Tibial artery (tissue), 4 donors: ENCODE measurements at regions not wholly inside any gene's neighbourhood (a gene's known extent, or its start where the extent isn't known, plus 50 kb on each side); places are given as distances from the start of the nearest gene placed in this dataset.

Experiments
- DNase-seq, 2 donors: peaks; one replicate each; pipeline ENCODE4 v3.0.0-alpha.2; 2019
- H3K27ac ChIP-seq, 2 donors: fragments of 200-600 bp; sonication (generic) in 1 of 2; 1 replicate in 1 of 2; 2 replicates in 1 of 2; pipeline ENCODE4 v1.5.1; 2018 to 2019; ENCODE audit warnings: mild to moderate bottlenecking in 1 of 2
- H3K27me3 ChIP-seq, 2 donors: fragments of 200-600 bp; sonication (generic) in 1 of 2; one replicate each; pipeline versions ENCODE4 v1.5.1 to v1.6.0; 2016 to 2019
- H3K36me3 ChIP-seq, 3 donors: fragments of 200-600 bp; sonication (generic) in 2 of 3; one replicate each; pipeline ENCODE4 v1.5.1; 2016 to 2019; ENCODE audit warnings: mild to moderate bottlenecking in 2 of 3
- H3K4me1 ChIP-seq, 4 donors: fragments of 200-600 bp; sonication (generic) in 2 of 4; 1 replicate in 3 of 4; 2 replicates in 1 of 4; pipeline ENCODE4 v1.5.1; 2016 to 2019
- H3K4me3 ChIP-seq, 2 donors: fragments of 200-600 bp; sonication (generic) in 1 of 2; 1 replicate in 1 of 2; 2 replicates in 1 of 2; pipeline ENCODE4 v1.5.1; 2018 to 2019; ENCODE audit warnings: mild to moderate bottlenecking in 2 of 2
- H3K9me3 ChIP-seq, 3 donors: fragments of 200-600 bp; sonication (generic) in 1 of 3; one replicate each; pipeline ENCODE4 v1.5.1; 2016 to 2019
- CTCF ChIP-seq, 2 experiments: fragments of 200-600 bp in 1 of 2; fragments of 450-650 bp in 1 of 2; IDR thresholded peaks; one replicate each; pipeline ENCODE4 v1.5.1; 2017 to 2019; ENCODE audit warnings: antibody characterized with exemption in 2 of 2, mild to moderate bottlenecking in 1 of 2, moderate library complexity in 1 of 2
- intact Hi-C: fragments of 100-400 bp; cut with DNase I; formaldehyde crosslinking; loops from one replicate; pipeline ENCODE4 v1.15.0; 2023; ENCODE audit warnings: low total_unique reads

GRCh38 chr6:85983032-85983659 lies 340.5 kb upstream of the SYNCRIP start:
- intact Hi-C loops: no loop called here
- no peak for TF ChIP-seq CTCF (IDR thresholded peaks at IDR 0.05)
- no peaks in the 10 kb centered on the region for H3K4me1 ChIP-seq

DNA sequence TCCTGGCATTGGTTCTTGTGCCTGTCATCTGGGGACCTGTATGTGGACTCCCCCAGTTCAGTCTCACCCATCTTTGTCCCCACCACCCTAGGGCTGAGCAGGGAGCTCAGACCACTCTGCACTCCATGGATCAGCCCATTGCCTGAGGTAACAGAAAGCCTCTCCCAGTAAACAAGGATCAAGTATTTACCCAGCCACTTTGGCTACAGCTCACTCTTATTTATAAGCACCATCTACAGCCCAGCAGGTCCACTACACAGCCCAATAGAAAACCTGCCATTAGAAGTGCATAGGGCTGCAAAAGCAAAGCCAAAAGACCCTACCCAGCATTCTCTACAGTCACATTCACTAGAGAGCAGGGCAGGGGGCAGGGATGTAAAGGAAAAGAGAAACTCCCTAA lies 335.0 kb upstream of the SYNCRIP start:
- no peaks in the 10 kb centered on the region for H3K4me1 ChIP-seq
- H3K36me3 ChIP-seq: no peaks in the 10 kb centered on the region
- H3K4me3 ChIP-seq: no peak overlapping the region
- DNase-seq: no peak
- H3K27me3 ChIP-seq: no peaks in the 10 kb centered on the region
- intact Hi-C loops: no loop called here
- no peak overlapping the region for H3K27ac ChIP-seq
- peaks cover 0 to 7% (median 0%) of the 10 kb centered on the region in 3 donors for H3K9me3 ChIP-seq
- no peak for TF ChIP-seq CTCF (IDR thresholded peaks at IDR 0.05)

More at GRCh38 chr6:85983032-85983659, 340.5 kb upstream of the SYNCRIP start:
- H3K27me3 ChIP-seq: no peaks in the 10 kb centered on the region
- H3K9me3 ChIP-seq: peaks cover 0 to 14% (median 13%) of the 10 kb centered on the region in 3 donors
- no peaks in the 10 kb centered on the region for H3K36me3 ChIP-seq
- H3K27ac ChIP-seq: no peak overlapping the region
- no peak overlapping the region for H3K4me3 ChIP-seq
- no peak for DNase-seq

DNA sequence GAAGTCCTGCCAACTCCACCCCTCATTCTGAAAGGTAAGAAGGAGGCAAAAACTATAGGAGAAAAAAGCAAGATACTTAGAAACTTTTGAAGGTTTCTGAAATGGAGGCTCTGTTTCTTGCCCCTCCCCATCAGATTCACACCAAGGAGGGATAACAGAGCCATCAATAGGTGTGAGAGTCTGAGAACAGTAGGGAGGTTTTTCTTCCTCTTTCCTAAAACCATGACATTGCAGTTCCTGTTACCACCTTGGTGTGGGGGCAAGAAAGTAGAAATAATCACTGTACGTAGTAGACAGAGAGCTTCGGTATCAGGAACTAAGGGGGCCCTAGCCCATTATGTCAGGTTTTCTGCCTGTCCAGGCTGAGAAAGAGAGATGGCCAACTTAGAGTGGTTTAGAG lies 333.3 kb upstream of the SYNCRIP start:
- H3K9me3 ChIP-seq: peaks cover 0 to 4% (median 0%) of the 10 kb centered on the region in 3 donors
- no peak overlapping the region for H3K27ac ChIP-seq
- no peak for TF ChIP-seq CTCF (IDR thresholded peaks at IDR 0.05)
- no peaks in the 10 kb centered on the region for H3K36me3 ChIP-seq
- H3K27me3 ChIP-seq: no peaks in the 10 kb centered on the region
- DNase-seq: no peak
- no peak overlapping the region for H3K4me3 ChIP-seq
- intact Hi-C loops: no loop called here
- no peaks in the 10 kb centered on the region for H3K4me1 ChIP-seq

- Histone ChIP-seq H3K27me3 (no peaks in the 10 kb centered on the region), H3K9me3 (peaks cover 0 to 4% (median 0%) of the 10 kb centered on the region in 3 donors), H3K27ac (no peak overlapping the region), H3K4me1 (no peaks in the 10 kb centered on the region), H3K36me3 (no peaks in the 10 kb centered on the region), H3K4me3 (no peak overlapping the region)
- TF ChIP-seq CTCF (IDR thresholded peaks at IDR 0.05): no peak
- DNase-seq: no peak
- intact Hi-C loops: no loop called here
These were observed 328.6 kb upstream of the SYNCRIP start for GRCh38 chr6:85971238-85971637.

DNA sequence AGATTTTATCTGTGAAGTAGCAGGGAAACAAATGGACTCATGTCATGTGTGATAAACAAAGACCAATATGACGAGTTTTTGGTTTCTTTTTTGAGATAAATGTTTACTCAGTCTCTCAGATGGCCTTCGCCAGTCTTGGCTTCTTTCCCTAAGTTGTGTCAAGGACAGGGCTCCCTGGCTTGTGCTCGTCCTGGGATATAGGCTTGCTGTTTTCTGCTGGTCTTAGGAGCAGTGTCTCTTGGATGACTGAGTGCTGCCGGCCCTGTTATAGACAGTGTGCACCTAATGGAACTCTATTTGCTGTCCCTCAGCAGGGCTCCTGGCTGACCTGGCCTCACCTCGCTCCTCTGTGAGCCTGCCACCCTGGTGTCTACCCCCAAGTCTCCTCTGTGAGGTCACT lies 324.1 kb upstream of the SYNCRIP start:
- Histone ChIP-seq H3K27me3 (no peaks in the 10 kb centered on the region), H3K4me1 (no peaks in the 10 kb centered on the region), H3K27ac (no peak overlapping the region), H3K4me3 (no peak overlapping the region), H3K36me3 (no peaks in the 10 kb centered on the region), H3K9me3 (no peaks in the 10 kb centered on the region)
- TF ChIP-seq CTCF (IDR thresholded peaks at IDR 0.05): no peak
- no peak for DNase-seq
- intact Hi-C loops: no loop called here

DNA sequence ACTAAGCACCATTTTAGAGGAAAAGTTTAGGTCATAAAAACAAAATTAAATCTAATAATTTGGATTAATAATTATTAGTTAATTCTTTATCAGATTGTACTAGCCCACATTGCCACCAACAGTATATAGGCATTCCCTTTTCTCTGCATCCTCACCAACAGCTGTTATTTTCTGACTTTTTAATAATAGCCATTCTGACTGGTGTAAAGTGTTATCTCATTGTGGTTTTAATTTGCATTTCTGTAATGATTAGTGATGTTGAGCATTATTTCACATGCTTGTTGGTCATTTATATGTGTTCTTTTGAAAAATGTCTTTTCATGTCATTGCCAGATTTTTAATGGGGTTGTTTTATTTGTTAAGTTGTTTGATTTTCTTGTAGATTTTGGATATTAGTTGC lies 319.1 kb upstream of the SYNCRIP start:
- DNase-seq: no peak
- no peaks in the 10 kb centered on the region for H3K4me1 ChIP-seq
- H3K4me3 ChIP-seq: no peak overlapping the region
- intact Hi-C loops: no loop called here
- TF ChIP-seq CTCF (IDR thresholded peaks at IDR 0.05): no peak
- no peaks in the 10 kb centered on the region for H3K27me3 ChIP-seq
- peaks cover 0 to 9% (median 0%) of the 10 kb centered on the region in 3 donors for H3K9me3 ChIP-seq
- no peak overlapping the region for H3K27ac ChIP-seq
- no peaks in the 10 kb centered on the region for H3K36me3 ChIP-seq
